ENCODE measurements at regions not wholly inside any gene's neighbourhood (a gene's known extent, or its start where the extent isn't known, plus 50 kb on each side); places are given as distances from the start of the nearest gene placed in this dataset.
A peak's percentile ranks its signal among the peaks of the same experiment; 100 is the strongest.

- Histone ChIP-seq H4K20me1 (peaks cover 14% of the 10 kb centered on the region), H3K4me3 (0 out of 2 replicates have a peak overlapping the region, but pooled peaks have one; percentile 43), H3K36me3 (no peaks in the 10 kb centered on the region), H3K9ac (peak overlapping the region; percentile 20; the same call in 1 of the 2 replicates), H3K27me3 (peaks cover 22% of the 10 kb centered on the region), H3K9me3 (no peaks in the 10 kb centered on the region), H3K4me1 (peaks cover 83% of the 10 kb centered on the region), H3K27ac (peak overlapping the region; percentile 66), H3K4me2 (peak overlapping the region; percentile 77)
- no peak for TF ChIP-seq Cebpa-rat (IDR thresholded peaks at IDR 0.05)
Measured at GRCh38 chr6:138576313-138576712, 77.0 kb upstream of the NHSL1 start.

- TF ChIP-seq Cebpa-rat (IDR thresholded peaks at IDR 0.05), result no peak
Measured at GRCh38 chr6:138577151-138577915, 78.0 kb upstream of the NHSL1 start.

GRCh38 chr6:138580040-138580439, 80.7 kb upstream of the NHSL1 start:
- no peak overlapping the region for H3K27ac ChIP-seq
- H3K9me3 ChIP-seq, result no peaks in the 10 kb centered on the region
- no peak for TF ChIP-seq Cebpa-rat (IDR thresholded peaks at IDR 0.05)
- H3K4me2 ChIP-seq, result no peak overlapping the region
- no peaks in the 10 kb centered on the region for H3K27me3 ChIP-seq
- H4K20me1 ChIP-seq, result no peaks in the 10 kb centered on the region
- H3K4me3 ChIP-seq, result no peak overlapping the region
- peaks cover 71% of the 10 kb centered on the region for H3K4me1 ChIP-seq
- no peak overlapping the region for H3K9ac ChIP-seq
- no peaks in the 10 kb centered on the region for H3K36me3 ChIP-seq

More at GRCh38 chr6:138577151-138577915, 78.0 kb upstream of the NHSL1 start:
- H3K36me3 ChIP-seq, result no peaks in the 10 kb centered on the region
- peak overlapping the region; percentile 77 for H3K4me2 ChIP-seq
- peaks cover 12% of the 10 kb centered on the region for H3K27me3 ChIP-seq
- peak overlapping the region; percentile 43 for H3K4me3 ChIP-seq
- peak overlapping the region; percentile 27 for H3K9ac ChIP-seq
- H3K4me1 ChIP-seq, result peaks cover 75% of the 10 kb centered on the region
- H4K20me1 ChIP-seq, result peaks cover 7% of the 10 kb centered on the region
- no peaks in the 10 kb centered on the region for H3K9me3 ChIP-seq
- H3K27ac ChIP-seq, result peak overlapping the region; percentile 66

- Histone ChIP-seq H3K4me3 (no peak overlapping the region), H3K27ac (no peak overlapping the region), H4K20me1 (no peaks in the 10 kb centered on the region), H3K27me3 (no peaks in the 10 kb centered on the region), H3K36me3 (no peaks in the 10 kb centered on the region), H3K9ac (no peak overlapping the region), H3K9me3 (no peaks in the 10 kb centered on the region), H3K4me2 (0 out of 2 replicates have a peak overlapping the region, but pooled peaks have one; percentile 13), H3K4me1 (peaks cover 65% of the 10 kb centered on the region)
- TF ChIP-seq Cebpa-rat (IDR thresholded peaks at IDR 0.05), result no peak
Measured at GRCh38 chr6:138580801-138581200, 81.5 kb upstream of the NHSL1 start.

GRCh38 chr6:138582573-138582972, 83.3 kb upstream of the NHSL1 start:
- no peaks in the 10 kb centered on the region for H3K9me3 ChIP-seq
- H3K36me3 ChIP-seq, result no peaks in the 10 kb centered on the region
- H3K4me1 ChIP-seq, result peaks cover 54% of the 10 kb centered on the region
- no peaks in the 10 kb centered on the region for H4K20me1 ChIP-seq
- H3K27me3 ChIP-seq, result no peaks in the 10 kb centered on the region
- no peak overlapping the region for H3K4me2 ChIP-seq
- H3K9ac ChIP-seq, result no peak overlapping the region
- no peak overlapping the region for H3K4me3 ChIP-seq
- TF ChIP-seq Cebpa-rat (IDR thresholded peaks at IDR 0.05), result no peak
- no peak overlapping the region for H3K27ac ChIP-seq

- Histone ChIP-seq H3K4me1 (peaks cover 52% of the 10 kb centered on the region), H3K4me2 (no peak overlapping the region), H3K27ac (no peak overlapping the region), H3K36me3 (no peaks in the 10 kb centered on the region), H4K20me1 (no peaks in the 10 kb centered on the region), H3K9me3 (no peaks in the 10 kb centered on the region), H3K27me3 (no peaks in the 10 kb centered on the region), H3K9ac (no peak overlapping the region), H3K4me3 (no peak overlapping the region)
- TF ChIP-seq Cebpa-rat (IDR thresholded peaks at IDR 0.05), result no peak
Measured at GRCh38 chr6:138586638-138587037, 87.3 kb upstream of the NHSL1 start.

GRCh38 chr6:138588805-138589434, 89.6 kb upstream of the NHSL1 start:
- Histone ChIP-seq H3K36me3 (no peaks in the 10 kb centered on the region), H3K9ac (no peak overlapping the region), H3K4me1 (peaks cover 63% of the 10 kb centered on the region), H4K20me1 (no peaks in the 10 kb centered on the region), H3K27ac (peak overlapping the region; percentile 47; the same call in 1 of the 2 replicates), H3K27me3 (no peaks in the 10 kb centered on the region), H3K9me3 (no peaks in the 10 kb centered on the region), H3K4me2 (no peak overlapping the region), H3K4me3 (no peak overlapping the region)
- no peak for TF ChIP-seq Cebpa-rat (IDR thresholded peaks at IDR 0.05)

- no peak overlapping the region for H3K4me2 ChIP-seq
- H3K9ac ChIP-seq, result no peak overlapping the region
- no peaks in the 10 kb centered on the region for H3K9me3 ChIP-seq
- H3K36me3 ChIP-seq, result no peaks in the 10 kb centered on the region
- no peak overlapping the region for H3K4me3 ChIP-seq
- H3K27ac ChIP-seq, result peak overlapping the region; percentile 27; the same call in 1 of the 2 replicates
- no peaks in the 10 kb centered on the region for H4K20me1 ChIP-seq
- TF ChIP-seq Cebpa-rat (IDR thresholded peaks at IDR 0.05), result no peak
- no peaks in the 10 kb centered on the region for H3K27me3 ChIP-seq
- H3K4me1 ChIP-seq, result peaks cover 58% of the 10 kb centered on the region
Measured at GRCh38 chr6:138590796-138591709, 91.8 kb upstream of the NHSL1 start.

DNA sequence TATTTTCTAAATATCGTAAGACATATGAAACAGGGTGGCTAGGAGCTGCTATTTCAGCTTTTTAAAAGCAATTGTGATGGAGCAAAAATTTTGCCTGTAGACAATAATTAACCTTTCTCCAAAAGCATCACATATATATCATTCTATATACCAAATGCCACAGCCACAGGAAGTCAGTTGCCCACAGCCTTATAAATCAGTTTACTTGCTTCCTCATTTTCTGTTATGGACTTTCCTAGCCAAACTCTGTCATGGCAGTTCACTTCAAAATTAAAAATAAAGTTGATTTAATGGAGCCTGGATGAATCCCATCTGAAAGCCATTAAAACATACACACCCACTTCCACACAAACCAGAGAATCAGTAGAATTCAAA, 93.4 kb upstream of the NHSL1 start:
- no peak for TF ChIP-seq Cebpa-rat (IDR thresholded peaks at IDR 0.05)
- no peaks in the 10 kb centered on the region for H3K36me3 ChIP-seq
- peak overlapping the region; percentile 30; the same call in 1 of the 2 replicates for H3K4me3 ChIP-seq
- H3K27me3 ChIP-seq, result no peaks in the 10 kb centered on the region
- peak overlapping the region; percentile 61; the same call in 1 of the 2 replicates for H3K9ac ChIP-seq
- H4K20me1 ChIP-seq, result no peaks in the 10 kb centered on the region
- peak overlapping the region; percentile 70 for H3K27ac ChIP-seq
- H3K9me3 ChIP-seq, result no peaks in the 10 kb centered on the region
- peaks cover 52% of the 10 kb centered on the region for H3K4me1 ChIP-seq
- H3K4me2 ChIP-seq, result peak overlapping the region; percentile 79

All from BLaER1 (cell line).